GM12878 (cell line): ENCODE measurements at regions not wholly inside any gene's neighbourhood (a gene's known extent, or its start where the extent isn't known, plus 50 kb on each side); places are given as distances from the start of the nearest gene placed in this dataset.

Source experiments
- ATAC-seq: fragments of 200-7000 bp; cut with Tn5 transposase; 3 replicates; pipeline ENCODE4 v1.9.1; 2020; ENCODE audit warnings: mild to moderate bottlenecking, moderate library complexity
- BruUV-seq: library from RNA; stranded (reverse); fragments of 400-500 nt; replicated peaks from 2 replicates; lab custom pipeline; 2021; lab: Mats Ljungman, UMichigan
- CTCF ChIA-PET: fragments of 300-600 bp; sonication (Branson Sonifier 250); formaldehyde crosslinking; extraction: SDS; loops from one replicate; lab custom pipeline; 2021; ENCODE audit warnings: inconsistent platforms; lab: Yijun Ruan, JAX
- POLR2A ChIA-PET: fragments of 350-600 bp; formaldehyde crosslinking; extraction: SDS; loops from one replicate; lab custom pipeline; 2021; ENCODE audit warnings: inconsistent platforms; lab: Charles Lee
- RAD21 ChIA-PET: fragments of 300-600 bp; sonication (Branson Sonifier 250); formaldehyde crosslinking; loops from one replicate; lab custom pipeline; 2023; ENCODE audit warnings: antibody characterized with exemption; ENCODE audit not compliant: unreplicated experiment; lab: Charles Lee
- SMC1A ChIA-PET: fragments of 300-600 bp; sonication (Branson Sonifier 250); formaldehyde crosslinking; loops from one replicate; lab custom pipeline; 2023; ENCODE audit not compliant: unreplicated experiment, uncharacterized antibody; lab: Charles Lee
- DNase-seq: peaks from one replicate; pipeline ENCODE4 v3.0.0-alpha.2; 2011; ENCODE audit warnings: low read depth, low spot score
- FAIRE-seq: peaks from 3 replicates; lab custom pipeline; 2011; peaks lifted over from hg19 to GRCh38; lab: Jason Lieb, UNC
- H2AFZ ChIP-seq: 2 replicates; pipeline ENCODE4 v1.6.0; 2011; ENCODE audit warnings: low read depth, low read length, control low read depth; ENCODE audit not compliant: control insufficient read depth
- H3K27ac ChIP-seq: 2 replicates; pipeline ENCODE4 v1.5.1; 2011; ENCODE audit warnings: control low read depth; ENCODE audit not compliant: control insufficient read depth, insufficient read depth
- H3K27me3 ChIP-seq, 2 experiments: replicated peaks in 1 of 2; 2 replicates each; pipeline versions ENCODE4 v1.6.0 to v1.6.1; 2011; ENCODE audit warnings: low read length in 1 of 2; ENCODE audit not compliant: control insufficient read depth in 2 of 2, insufficient read depth in 2 of 2
- H3K36me3 ChIP-seq, 2 experiments: 2 replicates each; pipeline ENCODE4 v1.5.1; 2011; ENCODE audit warnings: low read length in 1 of 2; ENCODE audit not compliant: control insufficient read depth in 2 of 2, insufficient read depth in 2 of 2
- H3K4me1 ChIP-seq: 2 replicates; pipeline ENCODE4 v1.6.1; 2011; ENCODE audit warnings: mild to moderate bottlenecking, low read length, moderate library complexity, mixed read lengths; ENCODE audit not compliant: control insufficient read depth, insufficient read depth
- H3K4me2 ChIP-seq: 2 replicates; pipeline ENCODE4 v1.6.0; 2011; ENCODE audit warnings: control low read depth; ENCODE audit not compliant: control insufficient read depth, insufficient read depth
- H3K4me3 ChIP-seq: fragments of 200-600 bp; sonication (generic); 2 replicates; pipeline ENCODE4 v1.5.1; 2016
- H3K79me2 ChIP-seq: 2 replicates; pipeline ENCODE4 v1.6.0; 2011; ENCODE audit warnings: low read length; ENCODE audit not compliant: control insufficient read depth, insufficient read depth
- H3K9ac ChIP-seq: 2 replicates; pipeline ENCODE4 v1.8.0; 2011; ENCODE audit warnings: low read length, control low read depth, mixed read lengths; ENCODE audit not compliant: control insufficient read depth, insufficient read depth
- H3K9me3 ChIP-seq: replicated peaks from 3 replicates; pipeline ENCODE4 v1.5.1; 2011; ENCODE audit warnings: mild to moderate bottlenecking, low read length; ENCODE audit not compliant: control insufficient read depth, insufficient read depth
- H4K20me1 ChIP-seq: 2 replicates; pipeline ENCODE4 v1.6.0; 2011; ENCODE audit not compliant: control insufficient read depth, insufficient read depth
- CREM ChIP-seq: IDR thresholded peaks from 2 replicates; pipeline ENCODE4 v1.6.1; 2014; ENCODE audit warnings: antibody characterized with exemption, low read depth
- E2F4 ChIP-seq: IDR thresholded peaks from 2 replicates; pipeline ENCODE4 v1.6.1; 2012; ENCODE audit warnings: low read depth, low read length, improper control_type of control experiment
- EGR1 ChIP-seq, 2 experiments: IDR thresholded peaks; 1 replicate in 1 of 2; 2 replicates in 1 of 2; pipeline ENCODE4 v1.6.1; 2011 to 2012; ENCODE audit warnings: low read depth in 2 of 2, low read length in 2 of 2, borderline replicate concordance in 1 of 2, mild to moderate bottlenecking in 1 of 2, moderate library complexity in 1 of 2
- ETV6 ChIP-seq, 2 experiments: fragments of 450-650 bp in 1 of 2; IDR thresholded peaks in 1 of 2; conservative IDR thresholded peaks in 1 of 2; 2 replicates each; pipeline ENCODE4 v1.6.1; 2014; ENCODE audit warnings: antibody characterized with exemption in 1 of 2, borderline replicate concordance in 1 of 2, low read depth in 1 of 2, mild to moderate bottlenecking in 1 of 2, moderate library complexity in 1 of 2
- HSF1 ChIP-seq: fragments of 150-350 bp; IDR thresholded peaks from 2 replicates; pipeline ENCODE4 v1.6.1; 2014; ENCODE audit warnings: mild to moderate bottlenecking, low read depth, low read length
- IKZF1 ChIP-seq: fragments of 450-650 bp; conservative IDR thresholded peaks from 2 replicates; pipeline ENCODE4 v1.6.1; 2017; ENCODE audit warnings: antibody characterized with exemption, mild to moderate bottlenecking
- JUND ChIP-seq: IDR thresholded peaks from 2 replicates; pipeline ENCODE4 v1.6.1; 2012; ENCODE audit warnings: low read depth, mild to moderate bottlenecking, low read length, improper control_type of control experiment, moderate library complexity
- RBBP5 ChIP-seq: fragments of 200-600 bp; sonication (generic); conservative IDR thresholded peaks from 2 replicates; pipeline ENCODE4 v1.6.1; 2016
- RFX5 ChIP-seq: IDR thresholded peaks from 2 replicates; pipeline ENCODE4 v1.6.1; 2011; ENCODE audit warnings: low read depth, low read length, improper control_type of control experiment
- SIX5 ChIP-seq: IDR thresholded peaks from 2 replicates; pipeline ENCODE4 v1.6.1; 2011; ENCODE audit warnings: mild to moderate bottlenecking, low read depth, low read length, moderate library complexity; ENCODE audit not compliant: severe bottlenecking
- WGBS: methylation state at CpG from one replicate; pipeline ENCODE4 v1.1.6; 2016; ENCODE audit warnings: low lambda C conversion rate; ENCODE audit not compliant: insufficient replicate concordance, insufficient coverage; ENCODE audit errors: missing lambda C conversion rate; 5-methylcytosine and 5-hydroxymethylcytosine counted together
- in situ Hi-C: fragments of 300-500 bp; cut with MboI; formaldehyde crosslinking; loops from 9 replicates; pipeline ENCODE4 v1.14.3; 2018; ENCODE audit warnings: mixed read lengths
- intact Hi-C: fragments of 100-400 bp; cut with micrococcal nuclease; formaldehyde crosslinking; loops from one replicate; pipeline ENCODE4 v1.14.2; 2022; ENCODE audit not compliant: unreplicated experiment
- TF ChIP-seq, protein P1 (sequence below): fragments of 450-650 bp; IDR thresholded peaks from 2 replicates; pipeline ENCODE4 v1.6.1; 2016; ENCODE audit warnings: mild to moderate bottlenecking, moderate library complexity, borderline replicate concordance

GRCh38 chr5:90136952-90137528 lies 272.5 kb downstream of the CETN3 start:
- no peak for DNase-seq
- H3K9me3 ChIP-seq: no peaks in the 10 kb centered on the region
- H3K4me2 ChIP-seq: no peak overlapping the region
- H3K4me3 ChIP-seq: no peak overlapping the region
- H2AFZ ChIP-seq: no peak overlapping the region
- no peaks in the 10 kb centered on the region for H3K36me3 ChIP-seq
- intact Hi-C loops: no loop called here
- H3K4me1 ChIP-seq: peaks cover 7% of the 10 kb centered on the region
- CTCF ChIA-PET: interaction anchor here (1.2 to 2.0 kb wide), 2 partner anchors 12 to 249 kb away, joined by 5 read pairs; no protein-coding TSS in a partner anchor
- no peak overlapping the region for H3K27ac ChIP-seq
- no peak for FAIRE-seq
- H3K27me3 ChIP-seq: no peaks in the 10 kb centered on the region
- RAD21 ChIA-PET: no interaction called here
- POLR2A ChIA-PET: no interaction called here
- no peak overlapping the region for H3K9ac ChIP-seq
- WGBS: 74% methylated on average over 10 of the region's 10 CpGs
- H4K20me1 ChIP-seq: no peaks in the 10 kb centered on the region
- no peak for ATAC-seq
- in situ Hi-C loops: no loop called here
- TF ChIP-seq RBBP5 (no peak), JUND (no peak), E2F4 (no peak), CREM (no peak), RFX5 (no peak), EGR1 (IDR thresholded peaks at IDR 0.05; ENCODE audit: borderline replicate concordance in 1 of 2, low read depth in 2 of 2, low read length in 2 of 2) (no peak), ETV6 (conservative IDR thresholded peaks at IDR 0.05 in 1 of 2, IDR thresholded peaks at IDR 0.05 in 1 of 2; ENCODE audit: borderline replicate concordance in 1 of 2, low read depth in 1 of 2) (no peak), IKZF1 (no peak), SIX5 (no peak), HSF1 (no peak)
- TF ChIP-seq, protein P1, sequence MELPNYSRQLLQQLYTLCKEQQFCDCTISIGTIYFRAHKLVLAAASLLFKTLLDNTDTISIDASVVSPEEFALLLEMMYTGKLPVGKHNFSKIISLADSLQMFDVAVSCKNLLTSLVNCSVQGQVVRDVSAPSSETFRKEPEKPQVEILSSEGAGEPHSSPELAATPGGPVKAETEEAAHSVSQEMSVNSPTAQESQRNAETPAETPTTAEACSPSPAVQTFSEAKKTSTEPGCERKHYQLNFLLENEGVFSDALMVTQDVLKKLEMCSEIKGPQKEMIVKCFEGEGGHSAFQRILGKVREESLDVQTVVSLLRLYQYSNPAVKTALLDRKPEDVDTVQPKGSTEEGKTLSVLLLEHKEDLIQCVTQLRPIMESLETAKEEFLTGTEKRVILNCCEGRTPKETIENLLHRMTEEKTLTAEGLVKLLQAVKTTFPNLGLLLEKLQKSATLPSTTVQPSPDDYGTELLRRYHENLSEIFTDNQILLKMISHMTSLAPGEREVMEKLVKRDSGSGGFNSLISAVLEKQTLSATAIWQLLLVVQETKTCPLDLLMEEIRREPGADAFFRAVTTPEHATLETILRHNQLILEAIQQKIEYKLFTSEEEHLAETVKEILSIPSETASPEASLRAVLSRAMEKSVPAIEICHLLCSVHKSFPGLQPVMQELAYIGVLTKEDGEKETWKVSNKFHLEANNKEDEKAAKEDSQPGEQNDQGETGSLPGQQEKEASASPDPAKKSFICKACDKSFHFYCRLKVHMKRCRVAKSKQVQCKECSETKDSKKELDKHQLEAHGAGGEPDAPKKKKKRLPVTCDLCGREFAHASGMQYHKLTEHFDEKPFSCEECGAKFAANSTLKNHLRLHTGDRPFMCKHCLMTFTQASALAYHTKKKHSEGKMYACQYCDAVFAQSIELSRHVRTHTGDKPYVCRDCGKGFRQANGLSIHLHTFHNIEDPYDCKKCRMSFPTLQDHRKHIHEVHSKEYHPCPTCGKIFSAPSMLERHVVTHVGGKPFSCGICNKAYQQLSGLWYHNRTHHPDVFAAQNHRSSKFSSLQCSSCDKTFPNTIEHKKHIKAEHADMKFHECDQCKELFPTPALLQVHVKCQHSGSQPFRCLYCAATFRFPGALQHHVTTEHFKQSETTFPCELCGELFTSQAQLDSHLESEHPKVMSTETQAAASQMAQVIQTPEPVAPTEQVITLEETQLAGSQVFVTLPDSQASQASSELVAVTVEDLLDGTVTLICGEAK: no peak
- TF ChIP-seq, all 136 proteins: peak for 0
- H3K79me2 ChIP-seq: no peaks in the 10 kb centered on the region
- BruUV-seq: no TSS peak
- SMC1A ChIA-PET: no interaction called here
